Liver (tissue), 8 donors: ENCODE measurements at regions not wholly inside any gene's neighbourhood (a gene's known extent, or its start where the extent isn't known, plus 50 kb on each side); places are given as distances from the start of the nearest gene placed in this dataset.

Experiments used
- DNase-seq: peaks from one replicate; pipeline ENCODE4 v3.0.0-alpha.2; 2017; ENCODE audit warnings: low spot score
- H3K27ac ChIP-seq, 2 donors: one replicate each; pipeline ENCODE4 v1.7.0; 2013; ENCODE audit warnings: inconsistent platforms in 2 of 2, low read length in 2 of 2, control low read depth in 1 of 2, low read depth in 1 of 2, mild to moderate bottlenecking in 1 of 2
- H3K27me3 ChIP-seq, 4 donors: one replicate each; pipeline versions ENCODE4 v1.6.1 to v1.7.0; 2013; ENCODE audit warnings: low read length in 3 of 4, inconsistent platforms in 1 of 4, mild to moderate bottlenecking in 1 of 4, moderate library complexity in 1 of 4; ENCODE audit not compliant: control insufficient read depth in 4 of 4, insufficient read depth in 4 of 4
- H3K36me3 ChIP-seq, 4 donors: one replicate each; pipeline versions ENCODE4 v1.6.1 to v1.7.0; 2013; ENCODE audit warnings: low read length in 3 of 4, mild to moderate bottlenecking in 3 of 4, low read depth in 1 of 4, moderate library complexity in 1 of 4; ENCODE audit not compliant: control insufficient read depth in 4 of 4, insufficient read depth in 3 of 4
- H3K4me1 ChIP-seq, 4 donors: one replicate each; pipeline versions ENCODE4 v1.6.1 to v1.7.0; 2013; ENCODE audit warnings: low read length in 3 of 4, mild to moderate bottlenecking in 3 of 4, moderate library complexity in 1 of 4; ENCODE audit not compliant: control insufficient read depth in 4 of 4, insufficient read depth in 4 of 4
- H3K4me3 ChIP-seq, 3 donors: one replicate each; pipeline versions ENCODE4 v1.6.1 to v1.7.0; 2013; ENCODE audit warnings: low read length in 3 of 3, control low read depth in 1 of 3, low read depth in 1 of 3, mild to moderate bottlenecking in 1 of 3
- H3K9ac ChIP-seq, 2 donors: one replicate each; pipeline ENCODE4 v1.7.0; 2013; ENCODE audit warnings: low read length in 2 of 2, mild to moderate bottlenecking in 2 of 2, moderate library complexity in 2 of 2, control low read depth in 1 of 2, low read depth in 1 of 2
- H3K9me3 ChIP-seq, 4 donors: one replicate each; pipeline versions ENCODE4 v1.6.1 to v1.7.0; 2013; ENCODE audit warnings: low read length in 3 of 4; ENCODE audit not compliant: control insufficient read depth in 4 of 4
- CTCF ChIP-seq: fragments of 150-350 bp; IDR thresholded peaks from 2 replicates; pipeline ENCODE4 v1.5.1; 2017; ENCODE audit warnings: improper control_type of control experiment, low read depth, low read length; ENCODE audit not compliant: missing input control
- EGR1 ChIP-seq, 2 donors: IDR thresholded peaks; 2 replicates each; pipeline ENCODE4 v1.6.1; 2016 to 2018; ENCODE audit warnings: antibody characterized with exemption in 2 of 2, low read depth in 2 of 2
- FOXA1 ChIP-seq: IDR thresholded peaks from 2 replicates; pipeline ENCODE4 v1.6.1; 2016; ENCODE audit warnings: antibody characterized with exemption
- FOXA2 ChIP-seq: IDR thresholded peaks from 2 replicates; pipeline ENCODE4 v1.6.1; 2016; ENCODE audit warnings: antibody characterized with exemption
- HNF4G ChIP-seq: IDR thresholded peaks from 2 replicates; pipeline ENCODE4 v1.6.1; 2016; ENCODE audit warnings: antibody characterized with exemption
- JUND ChIP-seq, 2 donors: IDR thresholded peaks; 2 replicates each; pipeline ENCODE4 v1.6.1; 2016; ENCODE audit warnings: antibody characterized with exemption in 2 of 2
- MAX ChIP-seq: IDR thresholded peaks from 2 replicates; pipeline ENCODE4 v1.6.1; 2016; ENCODE audit warnings: antibody characterized with exemption
- NR2F2 ChIP-seq: IDR thresholded peaks from 2 replicates; pipeline ENCODE4 v1.6.1; 2016; ENCODE audit warnings: antibody characterized with exemption
- RAD21 ChIP-seq, 2 donors: IDR thresholded peaks; 2 replicates each; pipeline ENCODE4 v1.6.1; 2016; ENCODE audit warnings: antibody characterized with exemption in 2 of 2, mild to moderate bottlenecking in 2 of 2
- REST ChIP-seq: IDR thresholded peaks from 2 replicates; pipeline ENCODE4 v1.6.1; 2016; ENCODE audit warnings: antibody characterized with exemption, mild to moderate bottlenecking
- RXRA ChIP-seq, 2 donors: IDR thresholded peaks; 2 replicates each; pipeline ENCODE4 v1.6.1; 2017 to 2018; ENCODE audit warnings: antibody characterized with exemption in 2 of 2, mild to moderate bottlenecking in 1 of 2
- TAF1 ChIP-seq: conservative IDR thresholded peaks from 2 replicates; pipeline ENCODE4 v1.6.1; 2016; ENCODE audit warnings: antibody characterized with exemption, mild to moderate bottlenecking
- YY1 ChIP-seq: IDR thresholded peaks from 2 replicates; pipeline ENCODE4 v1.6.1; 2016; ENCODE audit warnings: antibody characterized with exemption, mild to moderate bottlenecking
- ZBTB33 ChIP-seq: IDR thresholded peaks from 2 replicates; pipeline ENCODE4 v1.6.1; 2016; ENCODE audit warnings: antibody characterized with exemption
- WGBS: extraction: QIAGEN DNeasy Blood & Tissue Kit; methylation state at CpG from one replicate; pipeline ENCODE4 v1.1.7; 2013; 5-methylcytosine and 5-hydroxymethylcytosine counted together
- donor health status: healthy.
- donor health status: healthy.
- donor health status: healthy.
- donor health status: healthy.
- donor health status: healthy.

GRCh38 chr2:120892271-120892966, 156.8 kb downstream of the GLI2 start:
- TF ChIP-seq HNF4G: no peak
- TF ChIP-seq EGR1 (IDR thresholded peaks at IDR 0.05; ENCODE audit: low read depth in 2 of 2): no peak
- no peak for TF ChIP-seq ZBTB33
- TF ChIP-seq CTCF: no peak
- no peak for TF ChIP-seq NR2F2
- TF ChIP-seq FOXA2: no peak
- no peak for TF ChIP-seq RXRA (IDR thresholded peaks at IDR 0.05)
- no peak for TF ChIP-seq REST
- TF ChIP-seq JUND (IDR thresholded peaks at IDR 0.05): no peak
- no peak for TF ChIP-seq TAF1
- no peak for TF ChIP-seq YY1
- TF ChIP-seq FOXA1: no peak
- TF ChIP-seq MAX: no peak
- TF ChIP-seq RAD21 (IDR thresholded peaks at IDR 0.05): no peak
- no peaks in the 10 kb centered on the region for H3K4me1 ChIP-seq
- 95% methylated on average over 8 of the region's 8 CpGs for WGBS
- no peak overlapping the region for H3K27ac ChIP-seq
- DNase-seq: no peak
- no peak overlapping the region for H3K4me3 ChIP-seq
- H3K27me3 ChIP-seq: no peaks in the 10 kb centered on the region
- H3K9ac ChIP-seq: no peak overlapping the region
- H3K9me3 ChIP-seq: no peaks in the 10 kb centered on the region
- no peaks in the 10 kb centered on the region for H3K36me3 ChIP-seq

- DNase-seq: no peak
- Histone ChIP-seq H3K36me3 (no peaks in the 10 kb centered on the region), H3K27me3 (no peaks in the 10 kb centered on the region), H3K27ac (no peak overlapping the region), H3K9ac (no peak overlapping the region), H3K9me3 (no peaks in the 10 kb centered on the region), H3K4me1 (no peaks in the 10 kb centered on the region), H3K4me3 (no peak overlapping the region)
- WGBS: 69% methylated on average over 11 of the region's 11 CpGs
- TF ChIP-seq JUND (IDR thresholded peaks at IDR 0.05) (no peak), YY1 (no peak), CTCF (no peak), TAF1 (no peak), NR2F2 (no peak), FOXA1 (no peak), MAX (no peak)
These were observed 157.4 kb downstream of the GLI2 start for GRCh38 chr2:120892967-120893667.
